ENCODE measurements at regions not wholly inside any gene's neighbourhood (a gene's known extent, or its start where the extent isn't known, plus 50 kb on each side); places are given as distances from the start of the nearest gene placed in this dataset.

DNA sequence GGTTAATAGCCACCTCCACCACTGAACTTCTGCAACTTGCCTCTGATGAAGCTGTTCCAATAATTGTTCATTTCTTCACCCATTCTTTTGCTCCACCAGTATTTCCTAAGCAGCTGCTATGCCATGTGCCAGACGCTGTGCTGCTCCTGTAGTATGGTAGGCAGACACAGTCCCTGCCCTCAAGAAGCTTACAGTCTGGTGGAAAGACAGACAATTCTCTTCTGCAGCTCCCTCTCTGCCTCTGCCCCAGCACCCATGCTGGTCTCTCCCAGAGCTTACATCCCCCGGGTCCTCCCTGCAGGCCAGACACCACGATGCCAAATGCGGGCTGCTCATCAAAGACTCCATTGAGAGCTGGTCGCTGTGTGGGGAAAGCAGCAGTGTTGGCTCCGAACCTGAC is 111.6 kb upstream of the ESRRB start:
- Mint-ChIP-seq H3K4me1 (ENCODE audit: low read depth in 2 of 2) (no peaks in the 10 kb centered on the region), H3K36me3 (ENCODE audit: insufficient read depth) (no peaks in the 10 kb centered on the region), H3K4me3 (no peak overlapping the region), H3K27me3 (peaks cover 27 to 64% of the 10 kb centered on the region in 2 donors), H3K9me3 (no peaks in the 10 kb centered on the region), H3K27ac (no peak overlapping the region)
- no peak for ATAC-seq (replicated peaks)
- no peak for DNase-seq

DNA sequence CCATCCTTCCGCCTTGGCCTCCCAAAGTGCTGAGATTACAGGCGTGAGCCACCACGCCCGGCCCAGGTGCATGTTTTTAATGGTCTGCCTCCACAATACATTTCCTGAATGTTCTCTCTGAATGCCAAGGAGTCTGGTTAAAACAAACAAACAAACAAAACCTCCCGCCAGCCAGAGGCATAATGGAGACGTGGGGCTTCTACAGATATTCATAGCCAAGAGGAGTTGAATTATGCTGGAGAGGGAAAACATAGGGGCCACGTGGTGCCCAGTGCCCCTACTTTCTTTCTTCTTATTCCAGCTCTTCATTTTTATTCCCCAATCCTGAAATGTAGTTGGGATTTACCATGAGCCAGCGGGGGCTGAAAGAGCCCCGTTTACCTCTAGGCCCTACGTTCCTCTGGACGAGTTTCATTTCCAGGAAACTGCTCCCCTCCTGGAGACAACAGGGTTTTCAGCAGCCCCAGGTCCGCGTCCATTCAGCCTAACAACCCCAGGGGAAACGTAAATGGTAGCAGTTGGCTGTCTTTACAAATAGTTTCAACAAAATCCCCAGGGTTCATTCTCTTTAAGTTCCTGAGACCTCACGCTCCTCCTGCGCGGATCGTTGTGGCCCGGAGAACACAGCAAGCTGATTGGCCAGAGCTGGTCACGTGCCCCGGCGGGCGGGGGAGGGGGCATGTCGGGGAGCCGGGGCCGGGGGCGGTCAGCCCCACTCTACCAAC is 108.5 kb upstream of the ESRRB start:
- H3K27ac Mint-ChIP-seq, result no peak overlapping the region
- no peak for DNase-seq
- H3K4me3 Mint-ChIP-seq, result peak overlapping the region in 1 of 2 donors; percentile 5
- H3K36me3 Mint-ChIP-seq (ENCODE audit: insufficient read depth), result no peaks in the 10 kb centered on the region
- H3K4me1 Mint-ChIP-seq (ENCODE audit: low read depth in 2 of 2), result no peaks in the 10 kb centered on the region
- no peak for ATAC-seq (replicated peaks)
- peaks cover 37 to 57% of the 10 kb centered on the region in 2 donors for H3K27me3 Mint-ChIP-seq
- no peaks in the 10 kb centered on the region for H3K9me3 Mint-ChIP-seq

DNA sequence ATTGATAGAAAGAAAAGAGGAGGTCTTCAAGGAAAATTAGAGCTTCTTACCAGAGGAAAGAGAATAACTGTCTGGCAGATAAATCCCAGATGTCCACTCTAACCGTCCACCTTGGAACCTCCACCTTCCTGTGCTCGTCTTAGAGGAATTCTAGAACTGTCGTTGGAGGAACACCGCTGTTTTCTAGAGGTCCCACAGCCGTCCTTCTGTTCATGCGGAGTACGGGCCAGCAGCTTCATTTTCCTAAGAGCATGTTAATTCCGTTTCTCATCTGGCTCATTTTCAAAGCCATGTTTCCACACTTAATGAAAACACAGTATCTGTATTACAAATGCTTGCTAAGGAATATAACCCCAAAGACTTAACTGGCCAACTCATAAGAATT is 107.9 kb upstream of the ESRRB start:
- Mint-ChIP-seq H3K27me3 (peaks cover 36 to 52% of the 10 kb centered on the region in 2 donors), H3K9me3 (no peaks in the 10 kb centered on the region), H3K4me1 (ENCODE audit: low read depth in 2 of 2) (no peaks in the 10 kb centered on the region), H3K27ac (no peak overlapping the region), H3K36me3 (ENCODE audit: insufficient read depth) (no peaks in the 10 kb centered on the region), H3K4me3 (no peak overlapping the region)
- no peak for DNase-seq
- ATAC-seq (replicated peaks), result no peak

DNA sequence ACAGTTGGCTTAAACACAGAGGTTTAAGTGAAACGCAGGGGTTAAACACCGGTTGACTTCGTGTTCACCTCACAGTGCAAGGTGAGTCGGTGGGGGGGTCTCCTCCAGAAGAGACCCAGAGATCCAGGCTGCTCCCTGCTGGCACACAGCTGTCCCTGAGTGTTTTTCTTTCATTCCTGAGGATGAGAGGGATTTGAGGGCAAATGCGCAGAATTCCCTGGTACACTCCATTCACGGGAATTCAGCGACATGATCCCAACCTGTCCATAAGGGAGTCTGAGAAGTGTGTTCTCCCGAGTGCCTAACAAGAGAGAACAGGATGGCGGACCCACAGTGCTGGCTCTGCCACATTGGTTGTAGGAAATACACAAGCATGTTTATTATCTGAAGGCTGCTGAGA is 107.2 kb upstream of the ESRRB start:
- Mint-ChIP-seq H3K9me3 (no peaks in the 10 kb centered on the region), H3K4me3 (no peak overlapping the region), H3K27ac (no peak overlapping the region), H3K36me3 (ENCODE audit: insufficient read depth) (no peaks in the 10 kb centered on the region), H3K27me3 (peaks cover 32 to 45% of the 10 kb centered on the region in 2 donors), H3K4me1 (ENCODE audit: low read depth in 2 of 2) (no peaks in the 10 kb centered on the region)
- ATAC-seq (replicated peaks) (no peak), DNase-seq (no peak)

DNA sequence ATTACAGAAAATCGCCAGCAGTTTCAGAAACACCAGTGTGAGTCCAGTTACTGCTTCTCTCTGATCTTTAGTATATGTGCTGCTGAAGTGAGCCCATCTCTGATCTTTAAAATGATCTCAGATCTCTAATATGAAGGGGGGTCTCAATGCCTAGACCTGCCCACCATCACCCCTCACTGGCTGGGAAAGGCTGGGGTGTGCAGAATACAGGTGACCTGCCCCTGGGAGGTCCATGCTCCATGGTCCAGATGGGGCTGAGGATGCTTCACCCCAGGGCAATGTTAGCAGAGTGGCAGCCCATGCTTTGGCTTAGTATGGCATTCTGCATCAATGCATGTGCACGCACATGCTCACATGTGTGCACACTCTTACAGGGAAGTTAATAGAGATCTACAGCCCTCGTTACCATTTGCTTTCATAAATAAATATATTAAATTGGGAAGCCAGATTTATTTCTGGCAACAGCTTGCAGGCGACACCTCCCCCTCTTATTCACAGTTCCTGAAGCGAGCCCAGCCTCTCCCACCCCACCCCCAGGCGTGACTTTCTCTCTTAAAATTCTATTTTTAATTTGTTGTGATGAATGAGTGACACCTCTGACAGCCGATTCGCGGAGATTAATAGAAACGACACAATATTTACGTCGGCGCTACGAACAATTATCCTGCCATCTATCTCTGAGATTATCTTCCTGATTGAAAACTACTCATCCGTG is 104.7 kb upstream of the ESRRB start:
- Mint-ChIP-seq H3K27me3 (peaks cover 15 to 20% of the 10 kb centered on the region in 2 donors), H3K4me1 (ENCODE audit: low read depth in 2 of 2) (no peaks in the 10 kb centered on the region), H3K4me3 (no peak overlapping the region), H3K9me3 (peaks cover 0 to 1% of the 10 kb centered on the region in 2 donors), H3K27ac (no peak overlapping the region), H3K36me3 (ENCODE audit: insufficient read depth) (no peaks in the 10 kb centered on the region)
- no peak for ATAC-seq (replicated peaks)
- no peak for DNase-seq

- Mint-ChIP-seq H3K9me3 (peaks cover 0 to 1% of the 10 kb centered on the region in 2 donors), H3K27me3 (peaks cover 12 to 18% of the 10 kb centered on the region in 2 donors), H3K36me3 (ENCODE audit: insufficient read depth) (no peaks in the 10 kb centered on the region), H3K27ac (peak overlapping the region in 1 of 2 donors; percentile 6), H3K4me3 (no peak overlapping the region), H3K4me1 (ENCODE audit: low read depth in 2 of 2) (no peaks in the 10 kb centered on the region)
- DNase-seq, result no peak
- ATAC-seq (replicated peaks), result no peak
These were observed 103.6 kb upstream of the ESRRB start for GRCh38 chr14:76272349-76272748.

- ATAC-seq (replicated peaks), result no peak
- peaks cover 15 to 22% of the 10 kb centered on the region in 2 donors for H3K27me3 Mint-ChIP-seq
- no peak overlapping the region for H3K4me3 Mint-ChIP-seq
- H3K9me3 Mint-ChIP-seq, result peaks cover 0 to 1% of the 10 kb centered on the region in 2 donors
- no peaks in the 10 kb centered on the region for H3K4me1 Mint-ChIP-seq (ENCODE audit: low read depth in 2 of 2)
- peak overlapping the region in 1 of 2 donors; percentile 6 for H3K27ac Mint-ChIP-seq
- DNase-seq, result no peak
- H3K36me3 Mint-ChIP-seq (ENCODE audit: insufficient read depth), result no peaks in the 10 kb centered on the region
These were observed 103.2 kb upstream of the ESRRB start for GRCh38 chr14:76272774-76273173.

DNA sequence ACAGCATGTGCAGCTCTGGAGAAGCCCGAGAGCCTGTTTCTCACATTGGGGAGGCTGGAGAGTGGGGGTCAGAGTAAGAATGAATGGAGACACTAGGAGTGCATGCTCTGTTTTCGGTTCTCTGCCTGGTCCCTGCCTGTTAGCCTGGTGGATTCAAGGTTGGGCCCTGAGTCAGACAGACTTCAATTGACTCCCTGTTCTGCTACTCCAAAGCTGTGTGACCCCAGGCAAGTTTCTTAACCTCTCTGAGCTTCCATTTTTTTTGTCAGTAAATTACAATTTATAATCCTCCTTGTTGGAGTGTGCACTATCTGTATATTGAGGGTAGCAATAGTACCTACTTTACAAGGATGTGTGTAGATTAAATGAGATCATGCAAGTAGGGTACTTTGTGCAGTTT is 102.6 kb upstream of the ESRRB start:
- H3K4me1 Mint-ChIP-seq (ENCODE audit: low read depth in 2 of 2), result no peaks in the 10 kb centered on the region
- no peak overlapping the region for H3K4me3 Mint-ChIP-seq
- peaks cover 19 to 28% of the 10 kb centered on the region in 2 donors for H3K27me3 Mint-ChIP-seq
- no peak overlapping the region for H3K27ac Mint-ChIP-seq
- peaks cover 0 to 1% of the 10 kb centered on the region in 2 donors for H3K9me3 Mint-ChIP-seq
- DNase-seq, result no peak
- no peak for ATAC-seq (replicated peaks)
- no peaks in the 10 kb centered on the region for H3K36me3 Mint-ChIP-seq (ENCODE audit: insufficient read depth)

DNA sequence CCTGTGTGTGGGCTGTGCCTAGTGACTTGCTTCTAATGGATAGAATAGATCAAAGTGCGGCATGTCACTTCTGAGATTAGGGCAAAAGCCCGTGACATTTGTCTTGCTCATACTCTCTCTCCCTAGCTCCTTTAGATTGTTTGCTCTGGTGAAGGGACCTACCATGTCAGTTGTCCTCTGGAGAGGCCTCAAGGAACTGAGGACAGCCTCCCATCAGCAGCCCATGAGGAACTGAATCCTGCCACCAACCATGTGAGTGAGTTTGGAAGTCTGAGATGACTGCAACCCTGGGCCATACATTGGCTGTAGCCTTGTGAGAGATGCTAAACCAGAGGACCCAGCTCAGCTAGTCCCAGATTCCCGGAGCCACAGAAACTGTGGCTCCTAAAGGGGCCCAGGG is 101.6 kb upstream of the ESRRB start:
- DNase-seq (no peak), ATAC-seq (replicated peaks) (no peak)
- Mint-ChIP-seq H3K4me3 (no peak overlapping the region), H3K27me3 (peaks cover 18 to 31% of the 10 kb centered on the region in 2 donors), H3K27ac (no peak overlapping the region), H3K36me3 (ENCODE audit: insufficient read depth) (no peaks in the 10 kb centered on the region), H3K4me1 (ENCODE audit: low read depth in 2 of 2) (no peaks in the 10 kb centered on the region), H3K9me3 (peaks cover 0 to 1% of the 10 kb centered on the region in 2 donors)

DNA sequence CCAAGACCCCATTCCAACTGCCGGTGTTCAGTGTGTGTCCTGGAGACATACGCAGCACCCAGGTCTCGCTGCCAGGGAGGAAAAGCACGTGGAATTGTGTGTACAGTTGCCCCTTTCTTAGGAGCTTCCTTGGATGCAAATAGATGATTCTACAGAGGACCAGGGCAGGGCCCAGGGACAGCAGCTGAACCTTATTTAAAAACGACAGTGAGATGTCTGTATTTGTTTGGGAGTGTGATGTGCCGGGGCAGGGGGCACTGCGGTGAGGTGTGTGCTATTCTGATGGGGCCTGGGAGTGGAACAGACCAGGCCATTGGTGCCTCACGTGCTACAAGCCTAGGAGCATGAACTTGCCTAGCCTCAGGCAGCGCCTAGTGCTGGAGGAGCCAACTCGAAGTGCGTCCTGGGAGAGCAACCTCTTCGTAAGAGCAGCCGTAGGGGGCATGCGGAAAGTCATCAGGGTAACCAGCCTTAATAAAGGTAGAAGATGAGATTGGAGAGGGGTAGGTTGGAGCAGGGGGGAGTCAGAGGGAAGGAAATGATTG is 98.3 kb upstream of the ESRRB start:
- H3K36me3 Mint-ChIP-seq (ENCODE audit: insufficient read depth), result no peaks in the 10 kb centered on the region
- no peak for DNase-seq
- no peaks in the 10 kb centered on the region for H3K4me1 Mint-ChIP-seq (ENCODE audit: low read depth in 2 of 2)
- no peak overlapping the region for H3K4me3 Mint-ChIP-seq
- no peak for ATAC-seq (replicated peaks)
- peaks cover 7 to 36% of the 10 kb centered on the region in 2 donors for H3K27me3 Mint-ChIP-seq
- H3K9me3 Mint-ChIP-seq, result peaks cover 0 to 1% of the 10 kb centered on the region in 2 donors
- no peak overlapping the region for H3K27ac Mint-ChIP-seq

DNA sequence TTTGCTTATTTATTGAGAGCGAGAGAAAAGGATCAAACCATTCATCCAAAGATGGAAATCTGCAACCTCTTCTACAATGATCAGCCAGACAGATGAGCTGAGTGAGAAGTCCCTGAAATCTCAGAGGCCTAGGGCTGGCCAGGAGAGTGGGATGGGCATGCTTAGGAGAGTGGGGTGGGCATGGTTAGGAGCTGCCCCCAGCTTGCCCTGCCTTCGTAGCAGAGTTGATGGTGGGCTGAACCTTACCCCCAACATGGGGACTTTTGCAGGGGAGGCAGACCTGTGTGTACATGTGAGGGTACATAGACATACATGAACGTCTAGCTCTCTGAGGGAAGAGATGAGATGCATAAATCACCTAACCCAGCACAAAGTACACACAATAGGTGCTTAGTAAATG is 95.7 kb upstream of the ESRRB start:
- H3K9me3 Mint-ChIP-seq, result no peaks in the 10 kb centered on the region
- ATAC-seq (replicated peaks), result no peak
- no peak for DNase-seq
- H3K36me3 Mint-ChIP-seq (ENCODE audit: insufficient read depth), result no peaks in the 10 kb centered on the region
- H3K27me3 Mint-ChIP-seq, result peaks cover 7 to 36% of the 10 kb centered on the region in 2 donors
- no peaks in the 10 kb centered on the region for H3K4me1 Mint-ChIP-seq (ENCODE audit: low read depth in 2 of 2)
- H3K4me3 Mint-ChIP-seq, result no peak overlapping the region
- no peak overlapping the region for H3K27ac Mint-ChIP-seq

- H3K4me3 Mint-ChIP-seq, result no peak overlapping the region
- H3K9me3 Mint-ChIP-seq, result no peaks in the 10 kb centered on the region
- ATAC-seq (replicated peaks) (no peak), DNase-seq (no peak)
- peaks cover 8 to 35% of the 10 kb centered on the region in 2 donors for H3K27me3 Mint-ChIP-seq
- H3K4me1 Mint-ChIP-seq (ENCODE audit: low read depth in 2 of 2), result no peaks in the 10 kb centered on the region
- no peak overlapping the region for H3K27ac Mint-ChIP-seq
- no peaks in the 10 kb centered on the region for H3K36me3 Mint-ChIP-seq (ENCODE audit: insufficient read depth)
These were observed 93.4 kb upstream of the ESRRB start for GRCh38 chr14:76282581-76282980.

DNA sequence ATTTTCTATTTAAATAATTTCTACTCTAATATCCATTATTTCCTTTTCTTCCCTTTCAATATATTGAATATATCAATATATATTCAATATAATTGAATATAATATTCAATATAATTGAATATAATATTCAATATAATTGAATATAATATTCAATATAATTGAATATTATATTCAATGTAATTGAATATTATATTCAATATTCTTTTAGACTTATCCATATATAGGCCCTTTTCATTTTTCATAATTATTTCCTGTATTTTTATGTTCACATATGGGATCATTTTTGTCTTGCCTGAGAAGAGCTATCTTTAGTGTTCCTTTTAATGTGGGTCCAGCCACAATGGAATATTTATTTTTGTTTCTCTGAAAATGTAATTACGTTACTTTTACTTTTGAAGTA is 88.9 kb upstream of the ESRRB start:
- Mint-ChIP-seq H3K9me3 (no peaks in the 10 kb centered on the region), H3K4me1 (ENCODE audit: low read depth in 2 of 2) (no peaks in the 10 kb centered on the region), H3K27me3 (peaks cover 5 to 11% of the 10 kb centered on the region in 2 donors), H3K4me3 (no peak overlapping the region), H3K27ac (no peak overlapping the region), H3K36me3 (ENCODE audit: insufficient read depth) (no peaks in the 10 kb centered on the region)
- no peak for DNase-seq
- ATAC-seq (replicated peaks), result no peak

GRCh38 chr14:76289276-76289675 is 86.7 kb upstream of the ESRRB start:
- H3K27me3 Mint-ChIP-seq, result peaks cover 5 to 31% of the 10 kb centered on the region in 2 donors

More at GRCh38 chr14:76289276-76289675, 86.7 kb upstream of the ESRRB start:
- ATAC-seq (replicated peaks), result no peak
- no peak for DNase-seq
- Mint-ChIP-seq H3K4me1 (ENCODE audit: low read depth in 2 of 2) (no peaks in the 10 kb centered on the region), H3K36me3 (ENCODE audit: insufficient read depth) (no peaks in the 10 kb centered on the region), H3K27ac (no peak overlapping the region), H3K9me3 (no peaks in the 10 kb centered on the region), H3K4me3 (no peak overlapping the region)

All from effector memory CD8-positive, alpha-beta T cell (primary cell).